Loucy (cell line): ENCODE measurements at regions not wholly inside any gene's neighbourhood (a gene's known extent, or its start where the extent isn't known, plus 50 kb on each side); places are given as distances from the start of the nearest gene placed in this dataset.

Experiments
- CTCF ChIP-seq: fragments of 200-600 bp; sonication (generic); conservative IDR thresholded peaks from 2 replicates; pipeline ENCODE4 v1.5.1; 2014; ENCODE audit warnings: mild to moderate bottlenecking, antibody characterized with exemption, low read length
- EZH2phosphoT487 ChIP-seq: fragments of 200-600 bp; IDR thresholded peaks from 2 replicates; pipeline ENCODE4 v1.6.1; 2018; ENCODE audit warnings: antibody characterized with exemption, mild to moderate bottlenecking, moderate library complexity, borderline replicate concordance

GRCh38 chr15:62773369-62774165 is 269.0 kb upstream of the TPM1 start:
- no peak for TF ChIP-seq CTCF
- TF ChIP-seq EZH2phosphoT487 = no peak
